ENCODE measurements at regions not wholly inside any gene's neighbourhood (a gene's known extent, or its start where the extent isn't known, plus 50 kb on each side); places are given as distances from the start of the nearest gene placed in this dataset.

- TF ChIP-seq CTCF (conservative IDR thresholded peaks at IDR 0.05 in 1 of 2, IDR thresholded peaks at IDR 0.05 in 1 of 2; ENCODE audit: extremely low read depth in 1 of 2, insufficient read depth in 1 of 2, low read depth in 1 of 2, low read length in 2 of 2) (no peak), EZH2 (IDR thresholded peaks at IDR 0.05; ENCODE audit: borderline replicate concordance, low read length) (no peak)
Measured at GRCh38 chr13:73355134-73355533, 296.3 kb downstream of the KLF5 start.

Measured in mammary epithelial cell (primary cell).